GM23338 (cell line): ENCODE measurements at regions not wholly inside any gene's neighbourhood (a gene's known extent, or its start where the extent isn't known, plus 50 kb on each side); places are given as distances from the start of the nearest gene placed in this dataset.

Experiments used
- ATAC-seq: fragments of 200-7000 bp; cut with Tn5 transposase; 3 replicates; pipeline ENCODE4 v1.9.1; 2020
- DNase-seq: peaks from one replicate; pipeline ENCODE4 v3.0.0-alpha.2; 2015; ENCODE audit warnings: low spot score
- H2AFZ ChIP-seq: fragments of 200-600 bp; sonication (generic); 2 replicates; pipeline ENCODE4 v1.8.0; 2016; ENCODE audit warnings: antibody characterized with exemption, mild to moderate bottlenecking, moderate library complexity
- H3F3A ChIP-seq: fragments of 200-600 bp; sonication (generic); replicated peaks from 2 replicates; pipeline ENCODE4 v1.8.0; 2017; ENCODE audit warnings: antibody characterized with exemption, mixed run types, low read depth
- H3K27ac ChIP-seq: fragments of 200-600 bp; sonication (generic); 2 replicates; pipeline ENCODE4 v1.6.1; 2016; ENCODE audit warnings: low read depth
- H3K27me3 ChIP-seq: fragments of 200-600 bp; sonication (generic); 2 replicates; pipeline ENCODE4 v1.8.0; 2016; ENCODE audit warnings: mild to moderate bottlenecking, mixed run types, moderate library complexity; ENCODE audit not compliant: insufficient read depth
- H3K36me3 ChIP-seq: fragments of 200-600 bp; sonication (generic); 2 replicates; pipeline ENCODE4 v1.8.0; 2016; ENCODE audit warnings: mild to moderate bottlenecking; ENCODE audit not compliant: insufficient read depth
- H3K4me1 ChIP-seq: fragments of 200-600 bp; sonication (generic); 2 replicates; pipeline ENCODE4 v1.8.0; 2016; ENCODE audit warnings: mild to moderate bottlenecking, moderate library complexity; ENCODE audit not compliant: insufficient read depth
- H3K4me2 ChIP-seq: fragments of 200-600 bp; sonication (generic); 2 replicates; pipeline ENCODE4 v1.7.1; 2017; ENCODE audit warnings: mixed run types
- H3K4me3 ChIP-seq: fragments of 200-600 bp; sonication (generic); 2 replicates; pipeline ENCODE4 v1.6.1; 2016; ENCODE audit warnings: mixed run types
- H3K79me2 ChIP-seq: fragments of 200-600 bp; sonication (generic); replicated peaks from 2 replicates; pipeline ENCODE4 v1.8.0; 2017; ENCODE audit warnings: mild to moderate bottlenecking; ENCODE audit not compliant: insufficient read depth
- H3K9me2 ChIP-seq: fragments of 200-600 bp; sonication (generic); 2 replicates; pipeline ENCODE4 v1.8.0; 2017; ENCODE audit not compliant: insufficient read depth
- H4K20me1 ChIP-seq: fragments of 200-600 bp; sonication (generic); replicated peaks from 2 replicates; pipeline ENCODE4 v1.8.0; 2017; ENCODE audit warnings: mild to moderate bottlenecking; ENCODE audit not compliant: insufficient read depth
- H3K27ac Mint-ChIP-seq: 2 replicates; pipeline ENCODE4 v1.8.0; 2020; ENCODE audit warnings: inconsistent platforms, mild to moderate bottlenecking, moderate library complexity, mixed read lengths
- H3K27me3 Mint-ChIP-seq: 3 replicates; pipeline ENCODE4 v1.8.0; 2022; ENCODE audit warnings: low read depth, mild to moderate bottlenecking, moderate library complexity, mixed read lengths, inconsistent platforms; ENCODE audit not compliant: insufficient read depth, poor library complexity
- H3K36me3 Mint-ChIP-seq: 3 replicates; pipeline ENCODE4 v1.8.0; 2021; ENCODE audit warnings: low read depth, mild to moderate bottlenecking, inconsistent platforms, moderate library complexity, mixed read lengths
- H3K4me1 Mint-ChIP-seq: 3 replicates; pipeline ENCODE4 v1.8.0; 2020; ENCODE audit warnings: mild to moderate bottlenecking, inconsistent platforms, mixed read lengths
- H3K4me3 Mint-ChIP-seq: 3 replicates; pipeline ENCODE4 v1.8.0; 2021; ENCODE audit warnings: moderate library complexity, mild to moderate bottlenecking, inconsistent platforms, mixed read lengths
- H3K9me3 Mint-ChIP-seq: 3 replicates; pipeline ENCODE4 v1.8.0; 2020; ENCODE audit warnings: moderate library complexity, mild to moderate bottlenecking, inconsistent platforms, mixed read lengths
- CREB1 ChIP-seq: fragments of 250-450 bp; sonication (Bioruptor Pico); IDR thresholded peaks from 2 replicates; pipeline ENCODE4 v1.5.0; 2020; ENCODE audit warnings: low read depth, mild to moderate bottlenecking, moderate library complexity
- ETS1 ChIP-seq: IDR thresholded peaks from 2 replicates; pipeline ENCODE4 v1.6.1; 2016; ENCODE audit warnings: antibody characterized with exemption
- EZH2 ChIP-seq: fragments of 200-600 bp; sonication (generic); IDR thresholded peaks from one replicate; pipeline ENCODE4 v1.8.0; 2017; ENCODE audit warnings: antibody characterized with exemption, mild to moderate bottlenecking, low read depth; ENCODE audit not compliant: unreplicated experiment
- EZH2phosphoT487 ChIP-seq: fragments of 200-600 bp; sonication (generic); IDR thresholded peaks from one replicate; pipeline ENCODE4 v1.8.1; 2018; ENCODE audit warnings: antibody characterized with exemption; ENCODE audit not compliant: unreplicated experiment
- JUNB ChIP-seq: IDR thresholded peaks from one replicate; pipeline ENCODE4 v1.6.1; 2016; ENCODE audit warnings: antibody characterized with exemption; ENCODE audit not compliant: unreplicated experiment
- NANOG ChIP-seq: IDR thresholded peaks from 2 replicates; pipeline ENCODE4 v1.6.1; 2016; ENCODE audit warnings: antibody characterized with exemption, borderline replicate concordance
- POLR2AphosphoS5 ChIP-seq: IDR thresholded peaks from 2 replicates; pipeline ENCODE4 v1.6.1; 2016; ENCODE audit warnings: antibody characterized with exemption, low read depth
- STAT1 ChIP-seq: IDR thresholded peaks from one replicate; pipeline ENCODE4 v1.6.1; 2016; ENCODE audit warnings: antibody characterized with exemption; ENCODE audit not compliant: unreplicated experiment
- ZNF114 ChIP-seq: fragments of 250-450 bp; sonication (Bioruptor Pico); IDR thresholded peaks from 2 replicates; pipeline ENCODE4 v1.5.0; 2020; ENCODE audit warnings: mild to moderate bottlenecking, moderate library complexity
- ZNF331 ChIP-seq: fragments of 250-450 bp; sonication (Bioruptor Pico); IDR thresholded peaks from 2 replicates; pipeline ENCODE4 v1.5.0; 2020; ENCODE audit warnings: low read depth, mild to moderate bottlenecking, moderate library complexity
- TF ChIP-seq, protein P1 (sequence below), 2 experiments: fragments of 200-600 bp in 1 of 2; sonication (generic) in 1 of 2; conservative IDR thresholded peaks; 2 replicates each; pipeline versions ENCODE4 v1.5.1 to v1.6.1; 2016 to 2017; ENCODE audit warnings: antibody characterized with exemption in 2 of 2, low read depth in 2 of 2, mild to moderate bottlenecking in 2 of 2, moderate library complexity in 1 of 2
- TF ChIP-seq, protein P2 (sequence below): IDR thresholded peaks from one replicate; pipeline ENCODE4 v1.6.1; 2018; ENCODE audit warnings: antibody characterized with exemption; ENCODE audit not compliant: unreplicated experiment

DNA sequence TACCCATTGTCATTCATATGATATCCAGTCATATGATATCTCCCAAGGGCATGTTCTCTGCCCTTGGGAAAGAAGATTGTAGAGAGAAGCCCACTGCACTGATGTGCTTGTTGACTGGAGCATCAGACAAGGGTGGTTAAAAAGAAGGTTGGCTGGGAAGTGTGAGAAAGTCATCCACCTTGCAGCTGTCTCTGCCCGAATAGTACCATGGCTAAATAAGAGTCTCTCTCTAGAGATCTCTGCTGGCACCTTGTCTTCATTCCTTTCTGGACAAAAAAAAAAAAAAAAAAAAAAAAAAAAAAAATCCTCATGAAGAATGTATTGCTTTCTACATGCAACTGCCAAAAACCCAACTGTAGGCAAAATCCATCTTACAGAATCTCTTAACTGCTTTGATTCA is 349.7 kb upstream of the ESRRG start (continued):
- TF ChIP-seq, protein P1, sequence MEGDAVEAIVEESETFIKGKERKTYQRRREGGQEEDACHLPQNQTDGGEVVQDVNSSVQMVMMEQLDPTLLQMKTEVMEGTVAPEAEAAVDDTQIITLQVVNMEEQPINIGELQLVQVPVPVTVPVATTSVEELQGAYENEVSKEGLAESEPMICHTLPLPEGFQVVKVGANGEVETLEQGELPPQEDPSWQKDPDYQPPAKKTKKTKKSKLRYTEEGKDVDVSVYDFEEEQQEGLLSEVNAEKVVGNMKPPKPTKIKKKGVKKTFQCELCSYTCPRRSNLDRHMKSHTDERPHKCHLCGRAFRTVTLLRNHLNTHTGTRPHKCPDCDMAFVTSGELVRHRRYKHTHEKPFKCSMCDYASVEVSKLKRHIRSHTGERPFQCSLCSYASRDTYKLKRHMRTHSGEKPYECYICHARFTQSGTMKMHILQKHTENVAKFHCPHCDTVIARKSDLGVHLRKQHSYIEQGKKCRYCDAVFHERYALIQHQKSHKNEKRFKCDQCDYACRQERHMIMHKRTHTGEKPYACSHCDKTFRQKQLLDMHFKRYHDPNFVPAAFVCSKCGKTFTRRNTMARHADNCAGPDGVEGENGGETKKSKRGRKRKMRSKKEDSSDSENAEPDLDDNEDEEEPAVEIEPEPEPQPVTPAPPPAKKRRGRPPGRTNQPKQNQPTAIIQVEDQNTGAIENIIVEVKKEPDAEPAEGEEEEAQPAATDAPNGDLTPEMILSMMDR (conservative IDR thresholded peaks at IDR 0.05; ENCODE audit: low read depth in 2 of 2): no peak
- no peak for TF ChIP-seq EZH2
- TF ChIP-seq NANOG: no peak
- no peak for TF ChIP-seq STAT1
- no peak for TF ChIP-seq ETS1

GRCh38 chr1:217067642-217068041 is 344.4 kb upstream of the ESRRG start:
- Mint-ChIP-seq H3K27me3 (no peaks in the 10 kb centered on the region), H3K4me3 (no peak overlapping the region), H3K27ac (no peak overlapping the region), H3K4me1 (no peaks in the 10 kb centered on the region; the same call in 2 of the 3 replicates), H3K36me3 (no peaks in the 10 kb centered on the region), H3K9me3 (no peaks in the 10 kb centered on the region)
- no peaks in the 10 kb centered on the region for H3K79me2 ChIP-seq
- DNase-seq (no peak), ATAC-seq (no peak)
- TF ChIP-seq STAT1: no peak
- H3F3A ChIP-seq: no peaks in the 10 kb centered on the region
- H3K4me3 ChIP-seq: no peak overlapping the region
- H3K27me3 ChIP-seq: no peaks in the 10 kb centered on the region
- H3K27ac ChIP-seq: no peak overlapping the region
- no peaks in the 10 kb centered on the region for H3K36me3 ChIP-seq
- H3K9me2 ChIP-seq: no peaks in the 10 kb centered on the region
- H3K4me2 ChIP-seq: no peak overlapping the region
- no peak overlapping the region for H2AFZ ChIP-seq
- no peaks in the 10 kb centered on the region for H4K20me1 ChIP-seq
- H3K4me1 ChIP-seq: no peaks in the 10 kb centered on the region

- Histone ChIP-seq H3K27me3 (no peaks in the 10 kb centered on the region), H3F3A (no peaks in the 10 kb centered on the region), H3K4me1 (no peaks in the 10 kb centered on the region), H3K4me3 (no peak overlapping the region), H3K36me3 (no peaks in the 10 kb centered on the region), H4K20me1 (no peaks in the 10 kb centered on the region), H3K79me2 (no peaks in the 10 kb centered on the region), H3K27ac (no peak overlapping the region), H3K9me2 (no peaks in the 10 kb centered on the region), H2AFZ (no peak overlapping the region), H3K4me2 (no peak overlapping the region)
- DNase-seq: no peak
- Mint-ChIP-seq H3K4me3 (no peak overlapping the region), H3K27me3 (no peaks in the 10 kb centered on the region), H3K9me3 (no peaks in the 10 kb centered on the region), H3K27ac (no peak overlapping the region), H3K36me3 (no peaks in the 10 kb centered on the region), H3K4me1 (no peaks in the 10 kb centered on the region; the same call in 2 of the 3 replicates)
- no peak for ATAC-seq
- TF ChIP-seq, protein P2, sequence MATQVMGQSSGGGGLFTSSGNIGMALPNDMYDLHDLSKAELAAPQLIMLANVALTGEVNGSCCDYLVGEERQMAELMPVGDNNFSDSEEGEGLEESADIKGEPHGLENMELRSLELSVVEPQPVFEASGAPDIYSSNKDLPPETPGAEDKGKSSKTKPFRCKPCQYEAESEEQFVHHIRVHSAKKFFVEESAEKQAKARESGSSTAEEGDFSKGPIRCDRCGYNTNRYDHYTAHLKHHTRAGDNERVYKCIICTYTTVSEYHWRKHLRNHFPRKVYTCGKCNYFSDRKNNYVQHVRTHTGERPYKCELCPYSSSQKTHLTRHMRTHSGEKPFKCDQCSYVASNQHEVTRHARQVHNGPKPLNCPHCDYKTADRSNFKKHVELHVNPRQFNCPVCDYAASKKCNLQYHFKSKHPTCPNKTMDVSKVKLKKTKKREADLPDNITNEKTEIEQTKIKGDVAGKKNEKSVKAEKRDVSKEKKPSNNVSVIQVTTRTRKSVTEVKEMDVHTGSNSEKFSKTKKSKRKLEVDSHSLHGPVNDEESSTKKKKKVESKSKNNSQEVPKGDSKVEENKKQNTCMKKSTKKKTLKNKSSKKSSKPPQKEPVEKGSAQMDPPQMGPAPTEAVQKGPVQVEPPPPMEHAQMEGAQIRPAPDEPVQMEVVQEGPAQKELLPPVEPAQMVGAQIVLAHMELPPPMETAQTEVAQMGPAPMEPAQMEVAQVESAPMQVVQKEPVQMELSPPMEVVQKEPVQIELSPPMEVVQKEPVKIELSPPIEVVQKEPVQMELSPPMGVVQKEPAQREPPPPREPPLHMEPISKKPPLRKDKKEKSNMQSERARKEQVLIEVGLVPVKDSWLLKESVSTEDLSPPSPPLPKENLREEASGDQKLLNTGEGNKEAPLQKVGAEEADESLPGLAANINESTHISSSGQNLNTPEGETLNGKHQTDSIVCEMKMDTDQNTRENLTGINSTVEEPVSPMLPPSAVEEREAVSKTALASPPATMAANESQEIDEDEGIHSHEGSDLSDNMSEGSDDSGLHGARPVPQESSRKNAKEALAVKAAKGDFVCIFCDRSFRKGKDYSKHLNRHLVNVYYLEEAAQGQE: no peak
- no peak for TF ChIP-seq NANOG
- no peak for TF ChIP-seq ZNF331
- no peak for TF ChIP-seq STAT1
- TF ChIP-seq CREB1: no peak
- no peak for TF ChIP-seq JUNB
- no peak for TF ChIP-seq EZH2
- TF ChIP-seq POLR2AphosphoS5: no peak
- TF ChIP-seq EZH2phosphoT487: no peak
- no peak for TF ChIP-seq ZNF114
- TF ChIP-seq, protein P1 (conservative IDR thresholded peaks at IDR 0.05; ENCODE audit: low read depth in 2 of 2): no peak
Observed at GRCh38 chr1:217066794-217067193, 343.6 kb upstream of the ESRRG start.
